ENCODE measurements at regions not wholly inside any gene's neighbourhood (a gene's known extent, or its start where the extent isn't known, plus 50 kb on each side); places are given as distances from the start of the nearest gene placed in this dataset.

DNA sequence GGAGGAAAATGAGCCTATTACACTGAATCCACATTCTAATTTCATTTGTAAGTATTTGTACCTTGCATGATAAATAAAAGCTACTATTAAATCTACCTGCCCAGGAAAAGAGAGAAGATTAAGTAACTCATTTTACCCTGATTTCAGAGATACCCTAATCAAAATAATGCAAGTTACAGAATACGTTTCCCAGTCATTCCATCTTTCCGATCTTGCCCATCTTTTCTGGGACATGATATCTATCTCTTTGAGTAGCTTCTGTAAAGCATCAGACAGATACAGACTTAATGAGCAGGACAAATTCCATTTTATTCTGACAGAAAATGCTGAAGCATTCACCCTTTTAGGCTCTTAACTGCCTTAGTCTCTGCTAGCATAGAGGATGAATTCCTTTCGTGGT lies 56.6 kb downstream of the SPRY2 start:
- no peak for DNase-seq (ENCODE audit: low read depth)

DNA sequence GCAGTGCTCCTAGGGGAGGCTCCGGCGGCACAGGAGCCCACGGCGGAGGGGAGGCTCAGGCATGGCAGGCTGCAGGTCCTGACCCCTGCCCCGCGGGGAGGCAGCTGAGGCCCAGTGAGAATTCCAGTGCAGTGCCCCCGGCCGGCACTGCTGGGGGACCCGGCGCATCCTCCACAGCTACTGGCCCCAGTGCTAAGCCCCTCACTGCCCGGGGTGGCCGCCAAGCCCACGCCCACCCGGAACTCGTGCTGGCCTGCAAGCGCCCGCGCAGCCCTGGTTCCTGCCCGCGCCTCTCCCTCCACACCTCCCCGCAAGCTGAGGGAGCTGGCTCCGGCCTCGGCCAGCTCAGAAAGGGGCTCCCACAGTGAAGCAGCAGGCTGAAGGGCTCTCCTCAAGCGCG lies 62.2 kb downstream of the SPRY2 start:
- DNase-seq (ENCODE audit: low read depth): no peak

GRCh38 chr13:80276371-80277289 lies 64.3 kb downstream of the SPRY2 start:
- peak; percentile 55 for DNase-seq (ENCODE audit: low read depth)

GRCh38 chr13:80274643-80275042 lies 66.3 kb downstream of the SPRY2 start:
- no peak for DNase-seq (ENCODE audit: low read depth)

GRCh38 chr13:80273718-80274117 lies 67.2 kb downstream of the SPRY2 start:
- DNase-seq (ENCODE audit: low read depth): no peak

DNA sequence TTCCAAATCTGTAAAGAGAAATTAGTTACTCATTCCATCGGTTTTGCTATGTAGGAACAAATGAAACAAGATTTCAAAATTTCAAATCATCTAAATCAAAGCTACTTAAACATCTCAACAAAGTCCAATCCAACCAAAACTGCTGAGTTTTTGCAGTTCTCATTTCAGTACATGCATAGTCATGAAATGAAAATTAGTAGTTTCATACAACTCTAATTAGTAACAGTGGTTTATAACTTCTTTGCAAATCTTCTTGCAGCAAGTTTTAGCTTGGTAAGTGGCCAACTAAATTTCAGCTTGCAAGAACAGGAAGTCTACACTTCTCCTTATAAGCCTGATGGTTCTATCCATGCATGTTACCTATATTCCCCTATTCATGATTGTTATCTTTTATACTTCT lies 75.6 kb downstream of the SPRY2 start:
- peak; percentile 38 for DNase-seq (ENCODE audit: low read depth)

- DNase-seq (ENCODE audit: low read depth): no peak
Measured at GRCh38 chr13:80263745-80264513, 77.0 kb downstream of the SPRY2 start.

- no peak for DNase-seq (ENCODE audit: low read depth)
Measured at GRCh38 chr13:80262051-80262695, 78.8 kb downstream of the SPRY2 start.

- DNase-seq (ENCODE audit: low read depth): no peak
Measured at GRCh38 chr13:80259159-80259558, 81.8 kb downstream of the SPRY2 start.

DNA sequence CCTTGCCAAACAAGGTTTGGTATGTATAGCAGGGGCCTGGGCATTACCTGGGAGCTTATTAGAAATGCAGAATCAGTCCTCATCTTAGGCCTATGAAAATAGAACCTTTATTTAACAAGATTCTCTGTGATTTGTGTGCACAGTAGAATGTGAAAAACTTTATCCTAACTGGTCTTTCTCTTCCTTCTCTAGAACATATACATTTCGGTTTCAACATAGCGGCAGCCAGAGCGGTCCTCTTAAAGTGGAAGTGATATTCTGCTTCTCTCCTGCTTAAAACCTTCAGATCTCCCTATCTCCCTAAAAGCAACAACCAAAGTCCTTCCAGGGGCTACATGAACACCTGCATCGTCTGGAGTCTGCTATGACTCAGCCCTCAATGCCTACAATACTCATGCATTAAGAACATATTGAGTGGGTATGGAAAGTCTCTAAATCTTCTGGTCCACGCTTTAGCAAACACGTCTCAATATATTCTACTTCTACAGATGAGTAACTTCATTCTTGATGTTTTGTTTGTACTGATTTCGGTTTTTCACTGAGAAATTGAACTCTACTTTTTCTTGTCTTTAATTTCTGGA lies 84.5 kb downstream of the SPRY2 start:
- DNase-seq (ENCODE audit: low read depth): no peak

GRCh38 chr13:80255946-80256345 lies 85.0 kb downstream of the SPRY2 start:
- no peak for DNase-seq (ENCODE audit: low read depth)

GRCh38 chr13:80251403-80251802 lies 89.5 kb downstream of the SPRY2 start:
- peak; percentile 36 for DNase-seq (ENCODE audit: low read depth)

DNA sequence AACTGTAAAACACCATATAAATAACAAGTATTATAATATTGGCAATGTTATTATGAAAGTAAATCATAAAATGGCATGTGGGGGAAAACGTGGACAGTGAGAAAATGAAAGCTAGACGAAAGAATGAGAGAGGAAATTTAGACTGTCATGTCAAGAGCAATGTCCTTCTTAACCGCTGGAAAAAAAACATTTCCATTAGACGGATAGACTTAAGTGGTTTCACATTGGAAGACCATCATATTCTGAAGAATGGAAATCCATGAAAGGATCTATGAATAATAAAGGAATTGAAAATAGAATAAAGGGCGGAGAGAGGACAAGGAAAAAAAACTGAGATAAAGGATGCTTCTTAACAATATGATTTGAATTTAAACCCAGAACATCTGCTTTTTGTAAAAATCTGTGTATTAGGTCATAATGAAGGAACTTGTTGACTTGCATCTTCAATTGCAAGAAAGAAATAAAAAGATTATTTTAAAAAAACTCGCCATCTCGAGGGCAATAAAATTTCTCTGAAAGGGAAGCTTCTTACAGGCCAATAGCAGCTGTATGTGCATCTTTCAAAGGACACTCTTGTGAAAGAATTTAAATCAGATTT lies 90.6 kb downstream of the SPRY2 start:
- peak; percentile 5 for DNase-seq (ENCODE audit: low read depth)

DNA sequence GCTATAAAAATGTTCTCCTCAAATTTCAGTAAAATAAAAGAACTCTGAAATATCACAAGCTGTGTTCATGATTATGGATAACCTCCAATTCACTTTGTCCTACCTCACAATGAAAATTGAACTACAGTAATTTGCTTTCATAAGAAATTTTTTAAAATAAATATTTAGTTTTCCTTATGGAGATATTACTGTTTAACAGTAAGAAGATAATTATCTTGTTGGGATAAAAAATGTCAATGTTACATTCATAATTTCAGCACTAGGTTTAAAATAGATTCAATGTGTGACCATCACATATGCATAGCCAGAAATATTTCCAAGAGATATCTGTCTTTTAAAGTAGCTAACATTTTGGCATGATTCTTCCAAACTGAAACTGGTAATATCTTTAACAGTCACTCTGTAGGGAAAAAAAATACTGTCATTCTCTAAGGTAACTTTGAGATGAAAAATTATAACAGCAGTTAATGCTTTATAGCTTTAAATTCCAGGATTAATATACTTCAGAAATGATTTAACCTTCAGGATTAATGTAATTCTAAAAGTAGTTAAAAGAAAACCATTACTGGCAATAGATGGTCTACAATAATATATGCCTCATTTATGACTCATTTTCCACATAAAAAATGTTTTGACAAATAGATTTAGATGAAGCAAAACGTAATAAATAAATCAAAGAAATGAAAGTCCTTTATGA lies 91.3 kb downstream of the SPRY2 start:
- no peak for DNase-seq (ENCODE audit: low read depth)

- DNase-seq (ENCODE audit: low read depth): no peak
Measured at GRCh38 chr13:80245162-80245733, 95.7 kb downstream of the SPRY2 start.

GRCh38 chr13:80244574-80244973 lies 96.4 kb downstream of the SPRY2 start:
- DNase-seq (ENCODE audit: low read depth): no peak

DNA sequence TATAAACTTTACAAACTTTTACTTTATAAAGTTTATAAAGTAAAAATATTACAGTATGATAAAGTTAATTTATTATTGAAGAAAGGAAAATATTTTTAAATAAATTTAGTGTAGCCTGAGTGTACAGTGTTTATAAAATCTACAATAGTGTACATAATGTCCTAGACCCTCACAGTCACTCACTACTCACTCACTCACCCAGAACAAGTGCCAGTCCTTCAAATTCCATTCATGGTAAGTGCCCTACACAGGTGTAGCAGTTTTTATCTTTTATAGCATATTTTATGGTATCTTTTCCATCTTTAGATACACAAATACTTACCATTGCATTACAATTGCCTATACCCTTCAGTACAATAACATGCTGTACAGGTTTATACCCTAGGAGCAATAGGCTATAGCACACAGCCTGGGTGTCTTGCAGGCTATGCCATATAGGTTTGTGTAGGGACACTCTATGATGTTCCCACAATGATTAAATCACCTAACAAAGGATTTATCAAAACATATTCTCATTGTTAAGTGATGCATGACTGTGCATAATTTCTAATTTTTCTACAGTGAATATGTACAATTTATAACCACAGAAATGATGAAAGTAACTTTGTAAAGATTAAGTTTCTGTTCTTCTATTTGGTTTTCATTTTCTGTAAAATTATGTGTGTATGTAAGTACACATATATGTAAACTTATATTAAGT lies 98.0 kb downstream of the SPRY2 start:
- no peak for DNase-seq (ENCODE audit: low read depth)

DNA sequence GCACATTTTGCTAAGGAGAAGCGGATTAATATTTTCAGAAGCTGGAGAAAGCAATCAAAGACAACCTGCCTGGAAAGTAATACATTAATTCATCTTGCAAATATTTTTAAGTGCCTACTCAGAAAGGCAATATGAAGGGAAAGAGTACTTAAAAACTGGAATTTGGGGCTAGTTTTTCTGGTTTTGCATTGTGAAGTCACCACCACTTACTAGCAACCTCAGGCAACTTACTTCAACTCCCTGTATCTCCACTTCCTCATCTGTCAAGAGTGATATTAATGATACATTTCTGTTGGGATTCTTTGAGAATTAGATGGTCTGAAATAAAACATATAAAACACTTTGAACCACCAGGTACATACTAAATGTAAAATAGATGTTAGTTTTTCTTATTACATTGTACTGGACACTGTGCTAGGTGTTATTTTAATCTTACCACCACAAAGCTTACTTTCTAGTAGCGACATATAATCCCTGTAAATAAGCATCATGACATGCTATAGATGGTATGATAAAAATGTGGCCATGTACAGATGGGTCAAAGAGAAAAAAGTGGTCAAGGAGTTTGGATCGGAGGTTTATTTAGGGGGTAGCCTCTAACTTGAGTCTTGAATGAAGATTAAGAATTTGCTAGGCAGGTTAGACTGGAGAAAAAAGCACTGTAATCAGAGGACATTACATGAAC lies 101.2 kb downstream of the SPRY2 start:
- no peak for DNase-seq (ENCODE audit: low read depth)

DNA sequence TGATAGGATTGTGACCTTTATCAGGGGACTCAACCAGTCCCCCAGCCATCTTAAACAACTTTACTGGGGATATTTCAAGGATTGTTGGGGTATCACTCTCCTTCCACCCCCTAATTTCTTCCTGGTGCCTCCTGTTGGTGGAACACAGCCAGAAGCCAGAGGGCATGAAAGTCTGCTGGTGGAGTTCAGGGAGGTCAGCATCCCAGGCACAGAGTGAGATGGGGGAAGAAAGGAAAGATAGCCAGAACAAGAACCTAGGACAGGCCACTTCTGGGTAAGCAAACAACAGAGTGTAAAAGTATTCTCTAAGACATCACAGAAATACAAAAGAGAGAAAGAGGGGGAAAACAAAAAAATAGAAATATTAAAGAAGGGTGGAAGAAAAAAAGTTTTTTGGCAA lies 101.8 kb downstream of the SPRY2 start:
- DNase-seq (ENCODE audit: low read depth): no peak

DNA sequence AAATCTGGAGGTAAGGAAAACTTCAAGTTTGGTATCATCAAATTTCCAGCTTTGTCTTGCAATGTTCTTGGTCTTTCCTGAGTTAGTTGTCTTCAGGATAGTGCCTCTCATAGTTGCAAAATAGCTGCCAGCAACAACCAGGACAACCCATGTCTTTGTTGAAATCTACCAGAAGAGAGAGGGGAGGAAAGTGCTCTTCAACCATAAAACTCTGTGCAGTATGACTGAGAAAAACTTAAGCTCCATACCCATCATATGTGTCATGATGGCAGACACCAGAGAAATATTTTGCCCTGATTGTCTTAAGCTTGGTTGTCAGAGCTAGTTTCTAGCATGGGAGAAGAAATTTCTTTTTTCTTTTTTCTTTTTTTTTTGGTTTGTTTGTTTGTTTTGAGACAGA lies 103.3 kb downstream of the SPRY2 start:
- peak; percentile 3 for DNase-seq (ENCODE audit: low read depth)

Data from fibroblast of gingiva (primary cell).